Fibroblast of the aortic adventitia (primary cell): ENCODE measurements at regions not wholly inside any gene's neighbourhood (a gene's known extent, or its start where the extent isn't known, plus 50 kb on each side); places are given as distances from the start of the nearest gene placed in this dataset.
"Not testable (repeated sequence)": the region's sequence is repeated elsewhere in the genome, so short reads cannot be mapped to it uniquely, and the experiment has no call there.

ENCODE experiments used
- DNase-seq: peaks from one replicate; pipeline ENCODE4 v3.0.0-alpha.2; 2010; ENCODE audit warnings: low read depth
- H3K4me3 ChIP-seq: 2 replicates; pipeline ENCODE4 v1.5.1; 2011; ENCODE audit warnings: low read depth, mild to moderate bottlenecking, control low read depth, low read length, moderate library complexity
- CTCF ChIP-seq: IDR thresholded peaks from 2 replicates; pipeline ENCODE4 v1.5.1; 2011; ENCODE audit warnings: mild to moderate bottlenecking, low read length, control low read depth, inconsistent platforms; ENCODE audit not compliant: insufficient read depth

GRCh38 chr2:118580107-118580506 is 267.3 kb downstream of the EN1 start:
- no peak overlapping the region for H3K4me3 ChIP-seq

GRCh38 chr2:118577202-118577601 is 270.2 kb downstream of the EN1 start:
- no peak for TF ChIP-seq CTCF
- DNase-seq: peak; percentile 38
- H3K4me3 ChIP-seq: no peak overlapping the region

More at GRCh38 chr2:118580107-118580506, 267.3 kb downstream of the EN1 start:
- no peak for TF ChIP-seq CTCF
- DNase-seq: no peak

- peak; percentile 47 for DNase-seq
- TF ChIP-seq CTCF: no peak
- H3K4me3 ChIP-seq: no peak overlapping the region
Observed at GRCh38 chr2:118576109-118576855, 271.2 kb downstream of the EN1 start.

- DNase-seq, H3K4me3 ChIP-seq: not testable (repeated sequence)
Observed at GRCh38 chr2:118572380-118572779, 275.1 kb downstream of the EN1 start.

- peak; percentile 51 for DNase-seq
- H3K4me3 ChIP-seq: no peak overlapping the region
- TF ChIP-seq CTCF: no peak
Observed at GRCh38 chr2:118569876-118570535, 277.4 kb downstream of the EN1 start.

GRCh38 chr2:118568700-118569099 is 278.7 kb downstream of the EN1 start:
- TF ChIP-seq CTCF: no peak
- no peak overlapping the region for H3K4me3 ChIP-seq
- DNase-seq: no peak

GRCh38 chr2:118565786-118566540 is 281.5 kb downstream of the EN1 start:
- DNase-seq: peak; percentile 57
- no peak overlapping the region for H3K4me3 ChIP-seq
- no peak for TF ChIP-seq CTCF
